IMR-90 (cell line): ENCODE measurements at regions not wholly inside any gene's neighbourhood (a gene's known extent, or its start where the extent isn't known, plus 50 kb on each side); places are given as distances from the start of the nearest gene placed in this dataset.

Source experiments
- POLR2A ChIP-seq: IDR thresholded peaks from 2 replicates; pipeline ENCODE4 v1.6.1; 2012; ENCODE audit warnings: mild to moderate bottlenecking, low read depth, low read length
- SMC3 ChIP-seq: fragments of 150-350 bp; IDR thresholded peaks from 2 replicates; pipeline ENCODE4 v1.6.1; 2016; ENCODE audit warnings: low read depth, mild to moderate bottlenecking, antibody characterized with exemption, low read length, moderate library complexity

- no peak for TF ChIP-seq SMC3
- TF ChIP-seq POLR2A = no peak
These were observed 134.1 kb upstream of the GNAO1 start for GRCh38 chr16:56057151-56057550.
